GM12872 (cell line): ENCODE measurements at regions not wholly inside any gene's neighbourhood (a gene's known extent, or its start where the extent isn't known, plus 50 kb on each side); places are given as distances from the start of the nearest gene placed in this dataset.

Experiments used
- CTCF ChIP-seq: IDR thresholded peaks from 3 replicates; pipeline ENCODE4 v1.5.1; 2011; ENCODE audit warnings: low read depth, mild to moderate bottlenecking, low read length, moderate library complexity; ENCODE audit not compliant: insufficient read depth

DNA sequence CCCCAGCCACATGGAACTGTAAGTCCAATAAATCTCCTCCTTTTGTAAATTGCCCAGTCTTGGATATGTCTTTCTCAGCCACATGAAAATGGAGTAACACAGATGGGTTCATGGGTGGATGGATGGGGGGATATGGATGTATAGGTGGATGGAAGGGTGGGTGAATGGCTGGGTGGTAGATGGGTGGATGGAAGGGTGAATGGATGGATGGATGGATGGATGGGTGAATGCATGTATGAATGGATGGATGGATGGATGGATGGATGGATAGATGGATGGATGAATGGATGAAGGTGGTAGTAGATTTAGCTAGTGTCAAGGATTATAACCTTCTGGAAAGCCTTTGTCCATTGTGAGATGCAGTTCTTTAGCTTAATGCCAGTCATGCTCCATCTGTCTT is 146.1 kb upstream of the ATP2B2 start:
- no peak for TF ChIP-seq CTCF

- no peak for TF ChIP-seq CTCF
These were observed 147.9 kb upstream of the ATP2B2 start for GRCh38 chr3:10653241-10653640.

DNA sequence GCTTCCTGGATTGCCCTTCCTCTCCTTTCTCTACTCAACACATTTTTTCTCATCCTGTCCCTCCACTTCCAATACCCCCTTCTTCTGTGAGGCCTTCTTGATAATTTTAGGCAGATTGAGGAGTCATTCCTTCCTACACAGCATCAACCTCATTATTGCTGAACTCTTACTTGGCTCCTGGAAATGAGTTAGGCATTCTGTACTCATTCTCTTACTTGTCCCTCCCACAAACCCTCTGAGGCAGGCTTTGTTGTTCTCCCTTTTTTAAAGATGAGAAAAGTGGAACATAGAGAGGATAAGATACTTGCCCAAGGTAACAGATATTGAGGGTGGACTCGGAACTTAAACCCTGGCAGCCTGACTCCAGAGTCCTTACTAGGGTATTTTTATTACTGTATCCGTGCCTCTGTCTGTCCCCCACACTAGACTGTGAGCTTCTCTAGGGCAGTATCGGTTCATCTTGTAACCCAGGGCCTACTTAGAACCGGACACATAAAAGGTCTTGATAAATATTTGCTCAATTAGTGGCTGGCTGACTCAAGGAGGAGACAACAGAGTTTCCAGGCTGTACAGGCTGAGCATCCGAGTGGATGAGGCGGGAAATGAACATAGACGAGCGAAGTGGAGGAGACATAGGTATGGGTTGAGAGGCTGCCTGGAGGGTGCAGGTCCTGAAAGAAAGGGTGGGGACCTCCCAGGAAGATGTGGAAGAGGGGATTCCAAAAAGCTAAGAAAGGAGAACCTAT is 148.7 kb upstream of the ATP2B2 start:
- no peak for TF ChIP-seq CTCF

GRCh38 chr3:10655105-10655504 is 149.7 kb upstream of the ATP2B2 start:
- no peak for TF ChIP-seq CTCF

- no peak for TF ChIP-seq CTCF
These were observed 150.4 kb upstream of the SLC6A11 start for GRCh38 chr3:10665592-10665991.

DNA sequence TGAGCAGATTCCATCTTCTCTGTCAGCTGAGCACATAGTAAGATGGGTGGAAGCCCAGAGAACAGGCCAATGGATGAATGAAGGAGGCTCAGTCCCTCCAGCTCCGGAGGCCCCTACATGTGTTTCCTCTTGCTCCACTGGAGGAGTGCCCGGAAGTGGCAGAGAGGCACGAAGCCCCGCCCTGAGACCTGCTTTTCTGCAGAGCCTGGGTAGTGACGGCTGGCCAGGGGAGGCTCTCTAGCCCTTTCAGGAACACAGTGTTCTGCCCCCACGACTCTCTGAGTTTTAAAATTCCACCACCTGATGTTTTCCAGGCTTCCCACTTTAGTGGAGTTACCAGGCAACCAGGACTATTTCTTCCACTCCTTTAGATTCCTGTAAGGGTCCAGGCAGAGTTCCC is 149.4 kb upstream of the SLC6A11 start:
- TF ChIP-seq CTCF = no peak

DNA sequence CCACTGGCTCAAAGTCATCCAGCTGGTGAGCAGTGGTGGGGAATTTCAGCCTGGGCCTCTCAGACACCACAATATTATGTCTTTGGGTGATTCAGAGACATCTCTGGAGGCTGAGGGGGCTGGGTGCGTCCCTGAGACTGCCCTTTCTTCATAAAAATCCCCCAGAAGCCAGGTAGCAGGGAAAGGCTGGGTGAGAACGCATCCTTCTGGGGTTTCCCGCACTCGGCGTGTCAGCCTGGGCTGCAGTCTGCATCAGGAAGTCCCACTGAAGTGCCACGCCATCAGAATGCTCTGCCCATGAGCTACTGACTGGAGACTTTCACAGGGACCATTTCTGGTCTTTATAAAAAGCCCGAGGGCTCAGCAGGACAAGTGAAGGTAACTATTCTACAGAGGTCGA is 148.8 kb upstream of the SLC6A11 start:
- no peak for TF ChIP-seq CTCF
